Trophoblast cell (in vitro differentiated cells and primary cell): ENCODE measurements at regions not wholly inside any gene's neighbourhood (a gene's known extent, or its start where the extent isn't known, plus 50 kb on each side); places are given as distances from the start of the nearest gene placed in this dataset.

Experiments used
- DNase-seq, 2 donors: peaks; one replicate each; pipeline ENCODE4 v3.0.0-alpha.2; 2016
- H2AFZ ChIP-seq: 2 replicates; pipeline ENCODE4 v1.6.1; 2013; ENCODE audit warnings: low read length, moderate library complexity, mild to moderate bottlenecking; ENCODE audit not compliant: insufficient read depth, poor library complexity
- H2AK5ac ChIP-seq: 2 replicates; pipeline ENCODE4 v1.6.1; 2013; ENCODE audit warnings: mild to moderate bottlenecking, low read length
- H2BK120ac ChIP-seq: 2 replicates; pipeline ENCODE4 v1.6.1; 2013; ENCODE audit warnings: low read length, mild to moderate bottlenecking, moderate library complexity; ENCODE audit not compliant: insufficient read depth, poor library complexity
- H2BK12ac ChIP-seq: 2 replicates; pipeline ENCODE4 v1.6.1; 2013; ENCODE audit warnings: mild to moderate bottlenecking, low read length, moderate library complexity
- H2BK5ac ChIP-seq: 2 replicates; pipeline ENCODE4 v1.6.1; 2013; ENCODE audit warnings: low read length, low read depth, moderate library complexity, mild to moderate bottlenecking; ENCODE audit not compliant: poor library complexity
- H3K14ac ChIP-seq: 2 replicates; pipeline ENCODE4 v1.6.1; 2013; ENCODE audit warnings: mild to moderate bottlenecking, low read length
- H3K18ac ChIP-seq: 2 replicates; pipeline ENCODE4 v1.6.1; 2013; ENCODE audit warnings: mild to moderate bottlenecking, low read length
- H3K23ac ChIP-seq: 2 replicates; pipeline ENCODE4 v1.6.1; 2013; ENCODE audit warnings: low read length
- H3K27ac ChIP-seq: 2 replicates; pipeline ENCODE4 v1.5.1; 2013; ENCODE audit warnings: low read depth, mild to moderate bottlenecking, inconsistent platforms, low read length, moderate library complexity
- H3K27me3 ChIP-seq: 2 replicates; pipeline ENCODE4 v1.6.1; 2013; ENCODE audit warnings: inconsistent platforms, mild to moderate bottlenecking, low read length, moderate library complexity; ENCODE audit not compliant: insufficient read depth
- H3K36me3 ChIP-seq, 2 experiments: 1 replicate in 1 of 2; 2 replicates in 1 of 2; pipeline ENCODE4 v1.6.1; 2013; ENCODE audit warnings: low read length in 2 of 2, mild to moderate bottlenecking in 2 of 2, moderate library complexity in 1 of 2; ENCODE audit not compliant: insufficient read depth in 2 of 2, control insufficient read depth in 1 of 2
- H3K4ac ChIP-seq: 2 replicates; pipeline ENCODE4 v1.6.1; 2013; ENCODE audit warnings: low read depth, mild to moderate bottlenecking, low read length, moderate library complexity
- H3K4me1 ChIP-seq, 2 experiments: 1 replicate in 1 of 2; 2 replicates in 1 of 2; pipeline ENCODE4 v1.6.1; 2013; ENCODE audit warnings: low read length in 2 of 2, mild to moderate bottlenecking in 2 of 2, moderate library complexity in 1 of 2; ENCODE audit not compliant: insufficient read depth in 2 of 2, control insufficient read depth in 1 of 2
- H3K4me2 ChIP-seq: 2 replicates; pipeline ENCODE4 v1.6.1; 2013; ENCODE audit warnings: inconsistent platforms, mild to moderate bottlenecking, low read length, moderate library complexity
- H3K4me3 ChIP-seq: 2 replicates; pipeline ENCODE4 v1.5.1; 2013; ENCODE audit warnings: mild to moderate bottlenecking, low read depth, low read length, inconsistent platforms
- H3K79me1 ChIP-seq: one replicate; pipeline ENCODE4 v1.6.1; 2013; ENCODE audit warnings: low read length
- H3K79me2 ChIP-seq: 2 replicates; pipeline ENCODE4 v1.6.1; 2013; ENCODE audit warnings: low read length, mild to moderate bottlenecking; ENCODE audit not compliant: control insufficient read depth, insufficient read depth, poor library complexity
- H3K9ac ChIP-seq: 2 replicates; pipeline ENCODE4 v1.6.1; 2013; ENCODE audit warnings: mild to moderate bottlenecking, low read length
- H3K9me3 ChIP-seq: 2 replicates; pipeline ENCODE4 v1.6.1; 2013; ENCODE audit warnings: low read depth, mild to moderate bottlenecking, control low read depth, inconsistent platforms, low read length; ENCODE audit not compliant: insufficient read depth
- H4K12ac ChIP-seq: 2 replicates; pipeline ENCODE4 v1.6.1; 2013; ENCODE audit warnings: low read depth, mild to moderate bottlenecking, low read length, moderate library complexity
- H4K8ac ChIP-seq: 2 replicates; pipeline ENCODE4 v1.6.1; 2013; ENCODE audit warnings: low read depth, mild to moderate bottlenecking, low read length, moderate library complexity
- H4K91ac ChIP-seq: one replicate; pipeline ENCODE4 v1.6.1; 2013; ENCODE audit warnings: low read depth, mild to moderate bottlenecking, low read length, moderate library complexity
- WGBS: extraction: QIAGEN DNeasy Blood & Tissue Kit; methylation state at CpG from one replicate; pipeline ENCODE4 v1.1.7; 2013; ENCODE audit warnings: missing lambda C conversion rate; ENCODE audit not compliant: insufficient read length, insufficient coverage; ENCODE audit errors: extremely low coverage; 5-methylcytosine and 5-hydroxymethylcytosine counted together

GRCh38 chr15:92291900-92292299 lies 101.8 kb upstream of the ST8SIA2 start:
- H3K4me2 ChIP-seq = no peak overlapping the region
- H3K9ac ChIP-seq = no peak overlapping the region

GRCh38 chr15:92294759-92295158 lies 98.9 kb upstream of the ST8SIA2 start:
- H3K79me1 ChIP-seq = no peaks in the 10 kb centered on the region
- no peak overlapping the region for H4K12ac ChIP-seq
- no peaks in the 10 kb centered on the region for H3K4me1 ChIP-seq
- H2AFZ ChIP-seq = no peak overlapping the region
- H3K4ac ChIP-seq = no peak overlapping the region
- no peak overlapping the region for H3K4me2 ChIP-seq
- no peaks in the 10 kb centered on the region for H3K79me2 ChIP-seq
- H2AK5ac ChIP-seq = no peak overlapping the region
- H3K27ac ChIP-seq = no peak overlapping the region
- no peaks in the 10 kb centered on the region for H3K27me3 ChIP-seq
- DNase-seq = no peak
- H2BK120ac ChIP-seq = no peak overlapping the region
- no peak overlapping the region for H2BK12ac ChIP-seq
- no peak overlapping the region for H4K8ac ChIP-seq
- H3K4me3 ChIP-seq = no peak overlapping the region
- no peaks in the 10 kb centered on the region for H3K36me3 ChIP-seq
- peaks cover 2% of the 10 kb centered on the region for H3K9me3 ChIP-seq
- no peak overlapping the region for H2BK5ac ChIP-seq
- H3K14ac ChIP-seq = no peak overlapping the region
- no peak overlapping the region for H4K91ac ChIP-seq
- no peak overlapping the region for H3K23ac ChIP-seq
- H3K18ac ChIP-seq = no peak overlapping the region
- no peak overlapping the region for H3K9ac ChIP-seq
- no CpG with 5 or more reads among the region's 5 CpGs for WGBS

More at GRCh38 chr15:92291900-92292299, 101.8 kb upstream of the ST8SIA2 start:
- Histone ChIP-seq H4K12ac (no peak overlapping the region), H3K9me3 (peaks cover 2% of the 10 kb centered on the region), H2BK12ac (no peak overlapping the region), H3K27ac (no peak overlapping the region), H4K91ac (no peak overlapping the region), H2AFZ (no peak overlapping the region), H2BK5ac (no peak overlapping the region), H3K18ac (no peak overlapping the region), H3K79me1 (no peaks in the 10 kb centered on the region), H3K4ac (no peak overlapping the region), H2BK120ac (no peak overlapping the region), H3K23ac (no peak overlapping the region), H3K27me3 (no peaks in the 10 kb centered on the region), H3K79me2 (no peaks in the 10 kb centered on the region), H4K8ac (no peak overlapping the region), H3K36me3 (no peaks in the 10 kb centered on the region), H3K4me3 (no peak overlapping the region), H2AK5ac (no peak overlapping the region), H3K14ac (no peak overlapping the region), H3K4me1 (no peaks in the 10 kb centered on the region)
- WGBS = no CpG with 5 or more reads among the region's 4 CpGs
- DNase-seq = no peak

DNA sequence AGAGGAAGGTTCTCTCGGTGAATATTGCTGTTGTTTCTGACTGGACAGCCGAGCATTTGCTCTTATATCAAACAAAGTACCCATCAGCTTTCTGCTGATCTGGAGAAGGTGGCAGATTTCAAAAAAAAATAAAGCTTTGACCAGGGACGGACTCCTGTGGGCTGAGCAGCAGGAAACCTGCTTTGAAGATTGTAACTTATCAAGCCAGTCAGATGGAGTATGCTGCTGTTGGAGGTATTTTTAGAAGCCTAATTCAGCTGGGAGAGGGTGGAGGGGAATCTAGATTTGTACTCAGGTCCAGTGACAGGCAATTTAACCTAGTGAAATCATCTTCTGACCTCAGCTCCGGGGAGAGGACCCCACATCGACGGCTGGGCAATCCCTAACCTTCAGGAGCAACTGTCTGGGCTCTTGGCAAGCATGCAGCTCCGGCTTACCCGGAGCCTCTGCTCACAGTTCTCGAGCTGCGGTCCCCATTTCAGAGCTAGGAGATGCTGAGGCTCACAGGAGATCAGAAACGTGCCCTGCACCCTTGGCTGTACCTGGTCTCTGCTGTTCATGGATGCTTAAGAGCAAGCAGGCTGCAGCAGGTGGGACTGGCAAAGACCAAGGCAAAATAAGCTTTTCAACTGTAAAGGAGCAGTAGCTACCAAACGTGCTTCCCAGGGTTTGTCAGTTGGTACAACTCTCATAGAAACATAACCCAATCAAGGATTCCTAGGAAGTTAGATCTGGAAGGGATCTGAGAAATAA lies 89.3 kb upstream of the ST8SIA2 start:
- no peaks in the 10 kb centered on the region for H3K4me1 ChIP-seq
- no peaks in the 10 kb centered on the region for H3K36me3 ChIP-seq
- H3K79me1 ChIP-seq = no peaks in the 10 kb centered on the region
- no peak overlapping the region for H4K91ac ChIP-seq
- no peak overlapping the region for H2BK12ac ChIP-seq
- no peak overlapping the region for H3K4me2 ChIP-seq
- no peak overlapping the region for H2BK120ac ChIP-seq
- H2AK5ac ChIP-seq = no peak overlapping the region
- H3K79me2 ChIP-seq = no peaks in the 10 kb centered on the region
- no peak overlapping the region for H3K4me3 ChIP-seq
- H4K8ac ChIP-seq = no peak overlapping the region
- no peak overlapping the region for H3K27ac ChIP-seq
- no CpG with 5 or more reads among the region's 12 CpGs for WGBS
- H2AFZ ChIP-seq = no peak overlapping the region
- H4K12ac ChIP-seq = no peak overlapping the region
- no peak overlapping the region for H3K14ac ChIP-seq
- H3K9me3 ChIP-seq = no peaks in the 10 kb centered on the region
- H3K27me3 ChIP-seq = no peaks in the 10 kb centered on the region
- H3K9ac ChIP-seq = no peak overlapping the region
- H3K4ac ChIP-seq = no peak overlapping the region
- DNase-seq = no peak
- no peak overlapping the region for H3K18ac ChIP-seq
- no peak overlapping the region for H3K23ac ChIP-seq
- H2BK5ac ChIP-seq = no peak overlapping the region

GRCh38 chr15:92305343-92305742 lies 88.3 kb upstream of the ST8SIA2 start:
- Histone ChIP-seq H2BK5ac (no peak overlapping the region), H3K36me3 (no peaks in the 10 kb centered on the region), H4K12ac (no peak overlapping the region), H3K27me3 (no peaks in the 10 kb centered on the region), H2BK12ac (no peak overlapping the region), H2AK5ac (no peak overlapping the region), H3K4ac (no peak overlapping the region), H4K8ac (no peak overlapping the region), H3K9ac (no peak overlapping the region), H3K79me1 (no peaks in the 10 kb centered on the region), H3K18ac (no peak overlapping the region), H4K91ac (no peak overlapping the region), H2BK120ac (no peak overlapping the region), H3K79me2 (no peaks in the 10 kb centered on the region), H3K4me3 (no peak overlapping the region), H3K9me3 (no peaks in the 10 kb centered on the region), H2AFZ (no peak overlapping the region), H3K4me2 (no peak overlapping the region), H3K14ac (no peak overlapping the region), H3K27ac (no peak overlapping the region), H3K4me1 (no peaks in the 10 kb centered on the region), H3K23ac (no peak overlapping the region)
- no CpG with 5 or more reads among the region's 2 CpGs for WGBS
- DNase-seq = no peak
